Type B pancreatic cell (in vitro differentiated cells): ENCODE measurements at regions not wholly inside any gene's neighbourhood (a gene's known extent, or its start where the extent isn't known, plus 50 kb on each side); places are given as distances from the start of the nearest gene placed in this dataset.

Source experiments
- DNase-seq: peaks from one replicate; pipeline ENCODE4 v3.0.0; 2021; ENCODE audit warnings: mixed read lengths; ENCODE audit not compliant: unreplicated experiment; ENCODE audit errors: extremely low spot score
- H3K27ac Mint-ChIP-seq: 2 replicates; pipeline ENCODE4 v1.8.0; 2021; ENCODE audit warnings: mild to moderate bottlenecking, mixed read lengths
- H3K27me3 Mint-ChIP-seq: 2 replicates; pipeline ENCODE4 v1.8.0; 2021; ENCODE audit warnings: mixed read lengths
- H3K36me3 Mint-ChIP-seq: 2 replicates; pipeline ENCODE4 v1.8.0; 2021; ENCODE audit warnings: mixed read lengths
- H3K4me1 Mint-ChIP-seq: one replicate; pipeline ENCODE4 v1.8.0; 2021; ENCODE audit warnings: mixed read lengths; ENCODE audit not compliant: unreplicated experiment
- H3K4me3 Mint-ChIP-seq: 2 replicates; pipeline ENCODE4 v1.8.0; 2021; ENCODE audit warnings: mild to moderate bottlenecking, mixed read lengths
- H3K9me3 Mint-ChIP-seq: 2 replicates; pipeline ENCODE4 v1.8.0; 2021; ENCODE audit warnings: mixed read lengths
- TF ChIP-seq, protein P1 (sequence below): fragments of 200-600 bp; sonication (generic); conservative IDR thresholded peaks from 2 replicates; pipeline ENCODE4 v1.5.0; 2021; ENCODE audit warnings: antibody characterized with exemption, mild to moderate bottlenecking

DNA sequence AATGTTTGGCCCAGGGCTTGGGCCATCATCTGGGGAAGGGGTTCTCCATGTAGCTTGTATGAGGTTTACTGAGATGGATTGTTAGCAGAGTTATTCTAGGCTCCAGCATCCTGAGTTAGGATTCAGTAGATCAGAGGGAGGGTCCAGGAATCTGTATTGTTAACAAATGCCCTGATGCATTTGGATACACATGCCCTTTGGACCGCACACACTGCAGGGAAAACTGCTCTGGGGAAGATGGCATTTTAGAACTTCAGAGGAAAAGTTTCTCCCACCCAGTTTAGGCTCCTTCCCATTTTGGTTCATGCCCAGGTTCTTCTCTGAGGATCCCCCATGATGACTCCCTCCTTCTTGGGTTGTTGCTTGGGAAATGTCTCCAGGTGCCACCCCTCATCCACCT lies 193.3 kb downstream of the KTN1 start:
- H3K36me3 Mint-ChIP-seq = no peaks in the 10 kb centered on the region
- no peak overlapping the region for H3K4me3 Mint-ChIP-seq
- DNase-seq = no peak

DNA sequence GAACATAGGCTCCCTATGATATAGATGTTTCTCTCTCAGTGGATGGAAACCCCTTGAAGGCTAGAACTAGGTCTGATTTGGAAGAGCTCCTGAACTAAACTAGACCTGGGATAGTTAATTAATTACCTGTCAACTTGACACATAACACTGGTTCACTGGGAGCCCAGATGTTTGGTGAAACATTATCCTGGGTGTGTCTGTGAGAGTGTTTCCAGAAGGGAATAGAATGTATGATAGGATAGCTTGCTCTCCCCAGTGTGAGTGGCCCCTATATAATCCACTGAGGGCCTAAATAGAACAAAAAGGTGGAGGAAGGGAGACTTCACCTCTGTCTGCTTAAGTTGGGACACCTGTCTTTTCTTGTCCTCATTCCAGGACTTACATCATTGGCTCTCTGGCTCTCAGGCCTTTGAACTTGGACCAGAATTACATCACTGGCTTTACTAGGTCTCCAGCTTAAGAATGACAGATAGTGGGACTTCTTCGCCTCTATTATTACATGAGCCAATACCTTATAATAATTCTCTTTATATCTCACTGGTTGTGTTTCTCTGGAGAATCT lies 194.1 kb downstream of the KTN1 start:
- Mint-ChIP-seq H3K36me3 (no peaks in the 10 kb centered on the region), H3K27me3 (no peaks in the 10 kb centered on the region), H3K27ac (no peak overlapping the region), H3K9me3 (no peaks in the 10 kb centered on the region), H3K4me1 (peaks cover 5% of the 10 kb centered on the region), H3K4me3 (no peak overlapping the region)
- DNase-seq = no peak
- TF ChIP-seq, protein P1, sequence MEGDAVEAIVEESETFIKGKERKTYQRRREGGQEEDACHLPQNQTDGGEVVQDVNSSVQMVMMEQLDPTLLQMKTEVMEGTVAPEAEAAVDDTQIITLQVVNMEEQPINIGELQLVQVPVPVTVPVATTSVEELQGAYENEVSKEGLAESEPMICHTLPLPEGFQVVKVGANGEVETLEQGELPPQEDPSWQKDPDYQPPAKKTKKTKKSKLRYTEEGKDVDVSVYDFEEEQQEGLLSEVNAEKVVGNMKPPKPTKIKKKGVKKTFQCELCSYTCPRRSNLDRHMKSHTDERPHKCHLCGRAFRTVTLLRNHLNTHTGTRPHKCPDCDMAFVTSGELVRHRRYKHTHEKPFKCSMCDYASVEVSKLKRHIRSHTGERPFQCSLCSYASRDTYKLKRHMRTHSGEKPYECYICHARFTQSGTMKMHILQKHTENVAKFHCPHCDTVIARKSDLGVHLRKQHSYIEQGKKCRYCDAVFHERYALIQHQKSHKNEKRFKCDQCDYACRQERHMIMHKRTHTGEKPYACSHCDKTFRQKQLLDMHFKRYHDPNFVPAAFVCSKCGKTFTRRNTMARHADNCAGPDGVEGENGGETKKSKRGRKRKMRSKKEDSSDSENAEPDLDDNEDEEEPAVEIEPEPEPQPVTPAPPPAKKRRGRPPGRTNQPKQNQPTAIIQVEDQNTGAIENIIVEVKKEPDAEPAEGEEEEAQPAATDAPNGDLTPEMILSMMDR = no peak

More for the DNA sequence above, 193.3 kb downstream of the KTN1 start:
- TF ChIP-seq, protein P1 = no peak
- Mint-ChIP-seq H3K27ac (no peak overlapping the region), H3K4me1 (peaks cover 5% of the 10 kb centered on the region), H3K27me3 (no peaks in the 10 kb centered on the region), H3K9me3 (no peaks in the 10 kb centered on the region)

DNA sequence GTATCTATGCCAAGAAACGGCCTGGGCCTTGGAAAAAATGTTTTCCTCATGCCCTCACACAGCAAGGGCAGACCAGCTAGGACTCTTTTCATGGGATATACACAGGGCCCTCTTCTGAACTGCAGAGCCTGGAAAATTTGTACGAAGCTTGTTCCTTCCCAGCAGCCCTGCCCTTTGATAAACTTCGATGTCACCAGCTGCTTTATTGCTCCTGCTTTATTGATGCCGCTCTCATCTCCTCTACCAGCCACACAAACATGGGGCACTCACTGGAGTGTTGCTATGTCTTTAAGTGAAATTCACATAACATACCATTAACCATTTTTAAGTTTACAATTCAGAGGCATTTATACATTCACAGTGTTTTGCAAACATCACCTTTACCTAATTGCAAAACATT lies 197.9 kb downstream of the KTN1 start:
- Mint-ChIP-seq H3K4me3 (no peak overlapping the region), H3K27ac (no peak overlapping the region), H3K27me3 (no peaks in the 10 kb centered on the region), H3K4me1 (peaks cover 7% of the 10 kb centered on the region), H3K9me3 (no peaks in the 10 kb centered on the region), H3K36me3 (no peaks in the 10 kb centered on the region)
- no peak for DNase-seq
- TF ChIP-seq, protein P1 = no peak

DNA sequence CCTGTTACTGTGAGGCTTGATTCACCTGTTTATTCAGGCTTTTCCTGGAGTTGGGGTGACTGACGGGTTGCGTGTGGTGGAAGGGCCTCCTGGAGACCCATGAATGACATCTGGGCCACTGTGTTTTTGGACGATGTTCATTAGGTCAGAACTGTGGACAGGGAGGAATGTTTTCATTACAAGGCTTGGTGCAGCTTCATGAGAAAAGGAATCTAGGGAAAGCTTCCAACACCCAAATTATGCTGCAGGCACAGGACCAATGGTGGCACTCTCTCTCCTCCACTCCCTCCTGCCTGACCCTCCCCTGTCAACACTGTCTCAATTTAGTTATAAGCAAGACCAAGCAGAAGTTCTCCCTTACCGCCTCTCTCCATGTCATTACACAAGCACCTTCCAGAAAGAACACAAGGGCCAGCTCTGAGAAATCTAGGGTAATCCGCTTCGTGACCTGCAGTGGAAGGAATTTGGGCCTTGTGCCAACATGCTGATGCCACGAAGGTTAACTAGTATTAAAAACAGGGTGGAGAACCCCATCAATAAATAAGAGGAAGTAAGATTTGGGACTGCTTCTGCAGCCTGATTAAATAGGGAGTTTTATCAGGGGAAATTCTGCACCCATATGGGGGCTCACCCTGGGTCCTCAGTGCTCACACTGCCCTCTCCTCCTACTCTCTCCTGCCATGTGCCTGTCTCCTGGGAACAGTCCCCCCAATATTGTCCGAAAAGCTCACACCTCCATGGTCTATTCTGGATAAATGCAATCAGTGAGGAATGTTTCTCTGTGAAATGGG lies 200.3 kb downstream of the KTN1 start:
- H3K4me3 Mint-ChIP-seq = no peak overlapping the region
- no peak overlapping the region for H3K27ac Mint-ChIP-seq
- peaks cover 7% of the 10 kb centered on the region for H3K4me1 Mint-ChIP-seq
- H3K36me3 Mint-ChIP-seq = no peaks in the 10 kb centered on the region
- H3K9me3 Mint-ChIP-seq = no peaks in the 10 kb centered on the region
- no peak for DNase-seq
- TF ChIP-seq, protein P1 = no peak
- H3K27me3 Mint-ChIP-seq = no peaks in the 10 kb centered on the region

DNA sequence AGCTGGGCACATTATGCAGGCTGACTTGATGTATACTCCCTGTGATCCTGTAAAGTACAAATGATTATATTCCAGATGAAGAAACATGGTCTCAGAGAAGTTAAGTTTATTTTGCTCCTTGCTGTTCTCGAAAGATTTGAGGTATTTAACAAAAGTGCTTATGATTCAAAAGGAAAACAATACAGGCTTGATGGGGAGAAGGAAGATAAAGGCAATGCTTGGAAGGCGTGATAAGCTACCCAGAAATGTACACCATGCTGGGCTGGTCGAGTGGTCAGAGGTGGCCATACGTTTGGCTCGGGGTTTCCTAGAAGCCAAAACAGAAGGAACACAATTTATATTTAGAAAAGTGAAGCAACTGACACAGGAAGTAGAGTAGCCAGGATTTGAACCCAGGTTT lies 201.0 kb downstream of the KTN1 start:
- TF ChIP-seq, protein P1 = no peak
- no peak overlapping the region for H3K4me3 Mint-ChIP-seq
- H3K36me3 Mint-ChIP-seq = no peaks in the 10 kb centered on the region
- no peaks in the 10 kb centered on the region for H3K27me3 Mint-ChIP-seq
- no peak for DNase-seq
- H3K4me1 Mint-ChIP-seq = peaks cover 7% of the 10 kb centered on the region
- no peak overlapping the region for H3K27ac Mint-ChIP-seq
- H3K9me3 Mint-ChIP-seq = no peaks in the 10 kb centered on the region
